RWPE1 (cell line): ENCODE measurements at regions not wholly inside any gene's neighbourhood (a gene's known extent, or its start where the extent isn't known, plus 50 kb on each side); places are given as distances from the start of the nearest gene placed in this dataset.
"Not testable (repeated sequence)": the region's sequence is repeated elsewhere in the genome, so short reads cannot be mapped to it uniquely, and the experiment has no call there.

ENCODE experiments used
- CTCF ChIA-PET: fragments of 350-600 bp; sonication (Branson Sonifier 250); formaldehyde crosslinking; extraction: SDS; loops from one replicate; lab custom pipeline; 2021; lab: Yijun Ruan, JAX
- POLR2A ChIA-PET: fragments of 400-600 bp; formaldehyde crosslinking; extraction: SDS; loops from one replicate; lab custom pipeline; 2020; ENCODE audit warnings: antibody characterized with exemption; ENCODE audit not compliant: low non-redundant PET; lab: Yijun Ruan, JAX
- DNase-seq: peaks from one replicate; pipeline ENCODE4 v3.0.0; 2012; ENCODE audit warnings: low spot score
- H3K27ac ChIP-seq: fragments of 450-650 bp; 2 replicates; pipeline ENCODE4 v1.5.1; 2017
- TF ChIP-seq, protein P1 (sequence below): fragments of 450-650 bp; conservative IDR thresholded peaks from 2 replicates; pipeline ENCODE4 v1.5.1; 2017; ENCODE audit warnings: low read depth, mild to moderate bottlenecking

DNA sequence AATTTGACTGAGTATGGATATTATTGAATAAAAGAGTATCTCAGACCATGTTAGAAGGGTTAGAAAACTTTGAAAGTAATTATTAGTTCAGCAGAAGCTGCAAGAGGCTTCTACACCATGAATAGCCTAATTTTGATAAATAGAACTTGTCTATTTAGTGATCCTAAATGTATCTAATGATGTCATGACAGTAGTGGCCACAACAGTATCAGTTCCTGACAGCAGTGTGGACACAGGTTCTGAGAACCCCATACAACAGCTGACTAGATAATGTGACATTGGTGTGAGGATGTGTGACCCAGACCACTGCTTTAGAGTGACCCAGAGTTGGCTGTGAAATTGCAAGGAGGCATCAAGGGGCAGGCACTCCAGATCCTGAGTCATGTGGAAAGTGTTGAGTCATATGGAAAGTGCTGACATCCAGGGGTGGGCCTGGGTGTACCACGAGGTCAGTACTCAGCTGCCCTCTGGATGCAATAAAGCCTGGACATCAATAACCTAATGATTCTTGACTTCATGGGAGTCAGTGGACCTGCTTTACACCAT is 754.7 kb downstream of the DHX35 start:
- TF ChIP-seq, protein P1, sequence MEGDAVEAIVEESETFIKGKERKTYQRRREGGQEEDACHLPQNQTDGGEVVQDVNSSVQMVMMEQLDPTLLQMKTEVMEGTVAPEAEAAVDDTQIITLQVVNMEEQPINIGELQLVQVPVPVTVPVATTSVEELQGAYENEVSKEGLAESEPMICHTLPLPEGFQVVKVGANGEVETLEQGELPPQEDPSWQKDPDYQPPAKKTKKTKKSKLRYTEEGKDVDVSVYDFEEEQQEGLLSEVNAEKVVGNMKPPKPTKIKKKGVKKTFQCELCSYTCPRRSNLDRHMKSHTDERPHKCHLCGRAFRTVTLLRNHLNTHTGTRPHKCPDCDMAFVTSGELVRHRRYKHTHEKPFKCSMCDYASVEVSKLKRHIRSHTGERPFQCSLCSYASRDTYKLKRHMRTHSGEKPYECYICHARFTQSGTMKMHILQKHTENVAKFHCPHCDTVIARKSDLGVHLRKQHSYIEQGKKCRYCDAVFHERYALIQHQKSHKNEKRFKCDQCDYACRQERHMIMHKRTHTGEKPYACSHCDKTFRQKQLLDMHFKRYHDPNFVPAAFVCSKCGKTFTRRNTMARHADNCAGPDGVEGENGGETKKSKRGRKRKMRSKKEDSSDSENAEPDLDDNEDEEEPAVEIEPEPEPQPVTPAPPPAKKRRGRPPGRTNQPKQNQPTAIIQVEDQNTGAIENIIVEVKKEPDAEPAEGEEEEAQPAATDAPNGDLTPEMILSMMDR, result no peak
- DNase-seq, result no peak
- ChIA-PET CTCF (no interaction called here), POLR2A (no interaction called here)
- no peak overlapping the region for H3K27ac ChIP-seq

DNA sequence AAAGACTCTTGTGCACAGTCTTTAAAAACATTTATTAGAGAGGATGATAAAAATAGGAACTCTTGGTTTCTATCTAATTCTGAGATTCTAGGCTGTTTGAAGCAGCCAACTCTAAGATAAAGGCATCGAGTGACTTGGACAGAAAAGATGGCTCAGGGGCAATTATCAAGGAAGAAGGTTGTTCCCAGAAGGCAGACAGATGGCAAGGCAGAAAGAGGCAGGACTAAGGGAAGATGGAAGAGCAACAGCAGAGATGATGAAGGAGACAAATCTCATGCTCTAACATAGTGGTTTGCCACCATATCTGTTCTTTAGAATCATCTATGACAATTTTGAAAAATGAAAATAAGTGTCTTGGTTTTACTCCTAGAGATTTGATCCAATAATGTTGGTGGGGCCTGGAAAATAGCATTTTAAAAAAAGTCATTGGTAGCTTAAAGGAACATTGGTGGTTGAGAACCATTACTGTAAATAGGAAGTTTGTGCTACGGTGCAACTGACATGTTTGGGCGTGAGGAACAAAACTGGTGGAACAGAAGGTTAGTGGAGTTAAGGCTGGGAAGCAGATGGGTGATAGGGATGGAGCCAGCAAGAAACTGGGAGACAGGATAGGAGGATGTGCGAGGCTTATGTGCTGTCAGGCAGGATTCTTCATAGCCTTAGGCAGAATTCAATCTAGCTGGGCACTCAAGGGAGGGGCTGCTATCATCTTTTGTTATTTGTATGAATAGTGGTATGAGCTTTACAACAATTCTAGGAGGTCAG is 751.1 kb downstream of the DHX35 start:
- ChIA-PET POLR2A (no interaction called here), CTCF (interaction anchor here (0.7 kb wide), 1 partner anchor 157 kb away, joined by 3 read pairs; no protein-coding TSS in a partner anchor)
- H3K27ac ChIP-seq, result no peak overlapping the region
- no peak for DNase-seq
- TF ChIP-seq, protein P1, result no peak

DNA sequence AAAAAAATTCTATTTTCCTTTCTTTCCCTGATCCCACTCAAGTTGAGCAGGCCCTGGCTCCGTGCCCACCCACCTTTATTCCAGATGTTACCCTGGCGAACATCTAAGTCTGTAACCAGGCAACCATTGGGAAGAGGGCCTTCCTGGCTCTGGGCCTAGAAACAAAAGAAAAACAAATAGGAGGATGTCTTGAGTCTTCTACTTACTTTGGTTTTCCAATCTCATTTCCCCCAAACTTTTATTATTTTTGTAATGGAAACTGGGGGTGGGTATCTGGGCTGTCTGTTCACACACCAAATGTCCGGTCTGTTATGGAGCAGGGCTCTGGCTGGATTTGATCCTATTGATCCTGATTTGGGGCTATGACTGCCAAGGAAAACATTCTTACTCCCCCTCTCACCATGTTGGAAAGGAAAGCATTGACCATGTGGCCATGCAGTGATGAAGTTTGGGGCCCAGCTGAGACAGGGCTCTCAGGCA is 744.1 kb downstream of the DHX35 start:
- H3K27ac ChIP-seq, result no peak overlapping the region
- DNase-seq, result no peak
- POLR2A ChIA-PET, result no interaction called here
- TF ChIP-seq, protein P1, result no peak
- CTCF ChIA-PET, result interaction anchor here (0.8 kb wide), 1 partner anchor 690 kb away, joined by 4 read pairs; no protein-coding TSS in a partner anchor

DNA sequence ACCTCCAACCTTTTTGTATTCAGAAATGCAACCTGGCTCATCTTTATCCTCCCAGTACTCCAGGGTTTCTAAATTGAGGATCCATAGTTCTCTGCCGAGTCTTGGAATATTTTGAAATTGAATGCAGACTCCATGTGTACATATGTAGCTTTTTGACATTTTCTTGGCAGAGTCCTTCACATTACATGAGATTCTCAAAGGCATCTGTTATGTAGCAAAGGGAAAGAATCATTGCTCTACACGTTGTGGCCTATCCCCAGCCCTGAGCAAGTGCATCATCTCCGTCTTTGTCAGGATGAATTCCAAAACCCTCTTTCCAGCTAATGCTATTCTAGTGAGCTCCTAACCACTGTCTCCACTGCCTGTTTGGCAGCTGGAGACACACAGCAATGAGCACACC is 742.9 kb downstream of the DHX35 start:
- no peak for DNase-seq
- H3K27ac ChIP-seq, result no peak overlapping the region
- ChIA-PET POLR2A (no interaction called here), CTCF (no interaction called here)
- TF ChIP-seq, protein P1, result no peak

DNA sequence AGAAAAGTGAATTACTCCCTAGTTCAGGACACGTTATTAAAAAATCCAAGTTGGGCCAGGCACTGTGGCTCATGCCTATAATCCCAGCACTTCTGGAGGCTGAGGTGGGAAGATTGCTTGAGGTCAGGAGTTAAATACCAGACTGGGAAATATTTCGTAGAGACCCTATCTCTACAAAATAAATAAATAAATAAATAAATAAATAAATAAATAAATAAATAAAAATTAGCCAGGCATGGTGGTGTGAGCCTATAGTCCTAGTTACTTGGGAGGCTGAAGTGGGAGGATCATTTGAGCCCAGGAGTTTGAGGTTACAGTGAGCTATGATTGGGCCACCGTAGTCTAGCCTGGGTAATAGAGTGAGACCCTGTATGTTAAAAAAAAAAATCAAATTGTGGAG is 741.2 kb downstream of the DHX35 start:
- H3K27ac ChIP-seq, DNase-seq, POLR2A ChIA-PET: not testable (repeated sequence)
- CTCF ChIA-PET, result interaction anchor here (0.7 kb wide), 1 partner anchor 20 kb away, joined by 4 read pairs; no protein-coding TSS in a partner anchor

DNA sequence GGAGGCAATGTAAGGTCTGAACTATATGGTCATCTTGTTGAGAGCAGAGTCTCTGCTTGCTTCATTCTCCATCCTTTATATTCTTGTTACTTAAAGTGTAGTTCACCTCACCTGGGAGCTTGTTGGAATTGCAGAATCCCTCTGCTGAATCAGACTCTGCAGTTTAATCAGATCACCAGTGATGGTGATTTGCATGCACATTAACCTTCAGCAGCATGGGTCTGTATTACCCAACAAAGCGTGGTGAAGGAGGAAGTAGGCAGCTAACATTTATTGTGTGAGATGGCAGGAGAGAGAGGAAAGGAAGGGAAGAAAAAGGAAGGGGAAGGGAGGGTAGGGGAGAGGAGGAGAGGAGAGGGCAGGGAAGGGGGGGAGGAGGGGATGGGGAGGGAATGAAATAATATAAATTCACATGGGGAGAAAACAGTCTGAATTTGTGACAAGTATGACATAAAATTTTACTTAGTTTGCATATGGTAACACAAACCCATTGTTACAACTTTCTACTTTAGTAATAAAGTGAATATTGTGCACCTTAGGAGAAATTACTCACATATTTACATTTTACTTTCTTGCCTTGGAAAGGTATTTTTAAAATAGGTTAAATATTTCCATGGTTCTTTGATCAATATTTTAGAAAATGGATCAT is 740.7 kb downstream of the DHX35 start:
- no peak overlapping the region for H3K27ac ChIP-seq
- POLR2A ChIA-PET, result no interaction called here
- DNase-seq, result no peak
- TF ChIP-seq, protein P1, result no peak
- CTCF ChIA-PET, result interaction anchor here (0.6 kb wide), 1 partner anchor 654 kb away, joined by 4 read pairs; no protein-coding TSS in a partner anchor

DNA sequence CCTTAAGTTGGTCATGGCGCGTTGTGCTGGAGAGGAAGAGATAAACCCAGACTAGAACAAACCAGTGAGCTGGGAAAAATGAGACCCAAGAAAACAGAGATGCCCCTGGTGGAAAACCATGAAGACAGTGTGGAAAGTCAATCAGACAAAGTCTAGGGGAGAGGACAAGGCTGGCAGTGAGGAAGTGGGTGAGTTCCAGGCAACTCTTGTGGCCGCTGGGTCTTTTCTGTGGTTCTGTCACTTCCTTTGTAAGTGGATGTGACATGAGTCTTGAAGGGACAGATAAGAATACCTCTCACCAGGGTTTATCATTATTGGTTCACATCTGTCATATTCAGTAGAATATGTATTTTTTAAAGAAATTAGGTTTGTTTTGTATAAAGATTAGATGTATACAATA is 738.4 kb downstream of the DHX35 start:
- no peak for DNase-seq
- POLR2A ChIA-PET, result no interaction called here
- no peak overlapping the region for H3K27ac ChIP-seq
- TF ChIP-seq, protein P1, result no peak
- CTCF ChIA-PET, result no interaction called here
